Gastrocnemius medialis (tissue), 4 donors: ENCODE measurements at regions not wholly inside any gene's neighbourhood (a gene's known extent, or its start where the extent isn't known, plus 50 kb on each side); places are given as distances from the start of the nearest gene placed in this dataset.
"Not testable (repeated sequence)": the region's sequence is repeated elsewhere in the genome, so short reads cannot be mapped to it uniquely, and the experiment has no call there.

Source experiments
- ATAC-seq, 2 donors: fragments of 150-250 bp; one replicate each; pipeline ENCODE4 v1.9.1; 2016
- DNase-seq, 2 donors: peaks; one replicate each; pipeline ENCODE4 v3.0.0-alpha.2; 2019
- H3K27ac ChIP-seq, 4 donors: fragments of 200-600 bp; sonication (generic); 1 replicate in 1 of 4; 2 replicates in 3 of 4; pipeline ENCODE4 v1.5.1; 2016 to 2018; ENCODE audit warnings: mild to moderate bottlenecking in 2 of 4, moderate library complexity in 1 of 4
- H3K27me3 ChIP-seq, 3 donors: fragments of 200-600 bp; sonication (generic) in 2 of 3; 1 replicate in 1 of 3; 2 replicates in 2 of 3; pipeline versions ENCODE4 v1.5.1 to v1.6.0; 2016 to 2019; ENCODE audit warnings: mild to moderate bottlenecking in 1 of 3, moderate library complexity in 1 of 3
- H3K36me3 ChIP-seq, 2 donors: fragments of 200-600 bp; sonication (generic) in 1 of 2; one replicate each; pipeline ENCODE4 v1.5.1; 2017 to 2018
- H3K4me1 ChIP-seq, 2 donors: fragments of 200-600 bp; sonication (generic) in 1 of 2; one replicate each; pipeline ENCODE4 v1.5.1; 2016 to 2017; ENCODE audit warnings: mild to moderate bottlenecking in 2 of 2
- H3K4me3 ChIP-seq, 4 donors: fragments of 200-600 bp; sonication (generic) in 3 of 4; 1 replicate in 1 of 4; 2 replicates in 3 of 4; pipeline ENCODE4 v1.5.1; 2016 to 2019; ENCODE audit warnings: mild to moderate bottlenecking in 2 of 4
- H3K9me3 ChIP-seq, 3 donors: fragments of 200-600 bp; sonication (generic) in 2 of 3; 1 replicate in 1 of 3; 2 replicates in 2 of 3; pipeline ENCODE4 v1.5.1; 2016 to 2019
- POLR2A ChIP-seq, 2 donors: fragments of 450-650 bp; IDR thresholded peaks; one replicate each; pipeline ENCODE4 v1.6.1; 2017; ENCODE audit warnings: antibody characterized with exemption in 2 of 2, mild to moderate bottlenecking in 2 of 2, moderate library complexity in 2 of 2
- in situ Hi-C, 4 donors: fragments of 200-750 bp; cut with MboI; loops; one replicate each; pipeline versions ENCODE4 v1.15.0 to v1.8.0; 2017; ENCODE audit warnings: low sequenced_read_pairs in 4 of 4
- intact Hi-C: fragments of 100-400 bp; cut with DNase I; formaldehyde crosslinking; loops from one replicate; pipeline ENCODE4 v1.15.1; 2023; ENCODE audit warnings: low total_unique reads
- TF ChIP-seq, protein P1 (sequence below), 5 experiments: fragments of 450-650 bp in 3 of 5; fragments of 200-600 bp in 2 of 5; sonication (generic) in 2 of 5; IDR thresholded peaks in 4 of 5; conservative IDR thresholded peaks in 1 of 5; 1 replicate in 4 of 5; 2 replicates in 1 of 5; pipeline ENCODE4 v1.5.1; 2016 to 2019; ENCODE audit warnings: antibody characterized with exemption in 5 of 5, mild to moderate bottlenecking in 3 of 5, moderate library complexity in 3 of 5

GRCh38 chr22:49513358-49513851, 314.3 kb downstream of the BRD1 start:
- DNase-seq (no peak), ATAC-seq (no peak)
- H3K9me3 ChIP-seq: peaks cover 0 to 4% (median 0%) of the 10 kb centered on the region in 3 donors
- no peaks in the 10 kb centered on the region for H3K36me3 ChIP-seq
- no peaks in the 10 kb centered on the region for H3K4me1 ChIP-seq
- in situ Hi-C loops (no loop called here), intact Hi-C loops (no loop called here)
- H3K4me3 ChIP-seq: no peak overlapping the region
- H3K27ac ChIP-seq: no peak overlapping the region
- TF ChIP-seq POLR2A (IDR thresholded peaks at IDR 0.05): no peak
- TF ChIP-seq, protein P1, sequence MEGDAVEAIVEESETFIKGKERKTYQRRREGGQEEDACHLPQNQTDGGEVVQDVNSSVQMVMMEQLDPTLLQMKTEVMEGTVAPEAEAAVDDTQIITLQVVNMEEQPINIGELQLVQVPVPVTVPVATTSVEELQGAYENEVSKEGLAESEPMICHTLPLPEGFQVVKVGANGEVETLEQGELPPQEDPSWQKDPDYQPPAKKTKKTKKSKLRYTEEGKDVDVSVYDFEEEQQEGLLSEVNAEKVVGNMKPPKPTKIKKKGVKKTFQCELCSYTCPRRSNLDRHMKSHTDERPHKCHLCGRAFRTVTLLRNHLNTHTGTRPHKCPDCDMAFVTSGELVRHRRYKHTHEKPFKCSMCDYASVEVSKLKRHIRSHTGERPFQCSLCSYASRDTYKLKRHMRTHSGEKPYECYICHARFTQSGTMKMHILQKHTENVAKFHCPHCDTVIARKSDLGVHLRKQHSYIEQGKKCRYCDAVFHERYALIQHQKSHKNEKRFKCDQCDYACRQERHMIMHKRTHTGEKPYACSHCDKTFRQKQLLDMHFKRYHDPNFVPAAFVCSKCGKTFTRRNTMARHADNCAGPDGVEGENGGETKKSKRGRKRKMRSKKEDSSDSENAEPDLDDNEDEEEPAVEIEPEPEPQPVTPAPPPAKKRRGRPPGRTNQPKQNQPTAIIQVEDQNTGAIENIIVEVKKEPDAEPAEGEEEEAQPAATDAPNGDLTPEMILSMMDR (IDR thresholded peaks at IDR 0.05 in 4 of 5, conservative IDR thresholded peaks at IDR 0.05 in 1 of 5): no peak
- H3K27me3 ChIP-seq: peaks cover 0 to 3% (median 0%) of the 10 kb centered on the region in 3 donors

- peaks cover 0 to 4% (median 0%) of the 10 kb centered on the region in 3 donors for H3K9me3 ChIP-seq
- peaks cover 0 to 3% (median 0%) of the 10 kb centered on the region in 3 donors for H3K27me3 ChIP-seq
- TF ChIP-seq, protein P1 (IDR thresholded peaks at IDR 0.05 in 4 of 5, conservative IDR thresholded peaks at IDR 0.05 in 1 of 5): no peak
- TF ChIP-seq POLR2A (IDR thresholded peaks at IDR 0.05): no peak
- in situ Hi-C loops: no loop called here
- intact Hi-C loops: no loop called here
- H3K4me3 ChIP-seq: no peak overlapping the region
- no peaks in the 10 kb centered on the region for H3K36me3 ChIP-seq
- H3K4me1 ChIP-seq: no peaks in the 10 kb centered on the region
- no peak overlapping the region for H3K27ac ChIP-seq
- ATAC-seq (no peak), DNase-seq (no peak)
Measured at GRCh38 chr22:49512487-49513165, 315.0 kb downstream of the BRD1 start.

GRCh38 chr22:49511393-49512189, 316.1 kb downstream of the BRD1 start:
- ATAC-seq, DNase-seq, in situ Hi-C loops, H3K4me3 ChIP-seq, H3K36me3 ChIP-seq, H3K9me3 ChIP-seq, intact Hi-C loops, H3K27me3 ChIP-seq, H3K27ac ChIP-seq, H3K4me1 ChIP-seq: not testable (repeated sequence)

DNA sequence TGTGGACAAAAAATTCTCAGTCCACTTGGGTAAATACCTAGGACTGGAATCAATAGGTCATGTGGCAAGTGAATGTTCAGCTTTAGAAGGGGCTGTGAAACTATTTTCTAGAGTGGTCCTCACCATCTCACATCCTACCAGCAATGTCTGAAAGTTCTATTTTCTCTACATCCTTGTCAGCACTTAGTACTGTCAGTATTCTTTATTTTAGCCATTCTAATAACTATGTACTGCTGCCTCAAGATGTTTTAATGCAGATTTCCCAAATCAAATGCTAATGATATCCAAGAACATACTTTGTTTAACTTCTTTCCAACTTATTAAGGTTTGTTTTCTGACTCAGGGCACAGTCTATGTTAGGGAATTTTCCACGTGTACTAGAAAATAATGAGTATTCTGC, 317.0 kb downstream of the BRD1 start:
- in situ Hi-C loops (no loop called here), intact Hi-C loops (no loop called here)
- H3K27me3 ChIP-seq: peaks cover 0 to 3% (median 0%) of the 10 kb centered on the region in 3 donors
- no peaks in the 10 kb centered on the region for H3K36me3 ChIP-seq
- H3K9me3 ChIP-seq: peaks cover 0 to 4% (median 0%) of the 10 kb centered on the region in 3 donors
- DNase-seq (no peak), ATAC-seq (no peak)
- no peak for TF ChIP-seq POLR2A (IDR thresholded peaks at IDR 0.05)
- TF ChIP-seq, protein P1 (IDR thresholded peaks at IDR 0.05 in 4 of 5, conservative IDR thresholded peaks at IDR 0.05 in 1 of 5): no peak
- no peak overlapping the region for H3K27ac ChIP-seq
- no peaks in the 10 kb centered on the region for H3K4me1 ChIP-seq
- no peak overlapping the region for H3K4me3 ChIP-seq

DNA sequence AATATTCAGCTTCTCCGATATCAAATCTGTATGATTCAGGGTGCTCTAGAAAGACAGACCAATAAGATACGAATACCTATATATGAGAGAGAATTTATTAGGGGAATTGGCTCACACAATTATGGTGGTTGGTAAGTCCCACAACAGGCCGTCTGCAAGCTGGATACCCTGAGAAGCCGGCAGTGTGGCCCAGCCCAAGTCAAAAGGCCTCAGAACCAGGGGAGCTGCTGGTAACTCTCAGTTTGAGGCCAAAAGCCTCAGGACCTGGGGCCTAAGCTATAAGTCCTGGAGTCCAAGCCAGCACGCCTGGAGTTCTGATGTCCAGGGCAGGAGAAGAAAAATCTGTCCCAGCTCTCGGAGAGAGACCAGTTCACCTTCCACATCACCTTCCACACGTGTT, 318.7 kb downstream of the BRD1 start:
- H3K4me3 ChIP-seq: no peak overlapping the region
- ATAC-seq (no peak), DNase-seq (no peak)
- H3K27me3 ChIP-seq: peaks cover 0 to 3% (median 0%) of the 10 kb centered on the region in 3 donors
- TF ChIP-seq POLR2A (IDR thresholded peaks at IDR 0.05): no peak
- in situ Hi-C loops: no loop called here
- H3K4me1 ChIP-seq: no peaks in the 10 kb centered on the region
- H3K27ac ChIP-seq: no peak overlapping the region
- peaks cover 0 to 4% (median 0%) of the 10 kb centered on the region in 3 donors for H3K9me3 ChIP-seq
- H3K36me3 ChIP-seq: no peaks in the 10 kb centered on the region
- intact Hi-C loops: no loop called here
